Peyer's patch (tissue), 4 donors: ENCODE measurements at regions not wholly inside any gene's neighbourhood (a gene's known extent, or its start where the extent isn't known, plus 50 kb on each side); places are given as distances from the start of the nearest gene placed in this dataset.

Experiments
- CTCF ChIP-seq, 6 experiments: fragments of 450-650 bp in 4 of 6; fragments of 200-600 bp in 2 of 6; sonication (generic) in 1 of 6; IDR thresholded peaks; one replicate each; pipeline ENCODE4 v1.5.1; 2017 to 2019; ENCODE audit warnings: antibody characterized with exemption in 6 of 6, mild to moderate bottlenecking in 3 of 6, moderate library complexity in 1 of 6
- POLR2A ChIP-seq, 2 donors: fragments of 450-650 bp; IDR thresholded peaks; one replicate each; pipeline ENCODE4 v1.5.1; 2017; ENCODE audit warnings: antibody characterized with exemption in 2 of 2, mild to moderate bottlenecking in 2 of 2, moderate library complexity in 2 of 2

GRCh38 chr1:106698660-106699059, 357.8 kb upstream of the PRMT6 start:
- TF ChIP-seq POLR2A (IDR thresholded peaks at IDR 0.05) (no peak), CTCF (IDR thresholded peaks at IDR 0.05) (no peak)
